HS-27A (cell line): ENCODE measurements at regions not wholly inside any gene's neighbourhood (a gene's known extent, or its start where the extent isn't known, plus 50 kb on each side); places are given as distances from the start of the nearest gene placed in this dataset.

Experiments used
- DNase-seq: peaks from one replicate; pipeline ENCODE4 v3.0.0-alpha.2; 2012; ENCODE audit warnings: low read depth, missing footprints

GRCh38 chr5:1706021-1706420 lies 93.6 kb downstream of the MRPL36 start:
- no peak for DNase-seq

- DNase-seq = no peak
Observed at GRCh38 chr5:1704676-1705075, 95.0 kb downstream of the MRPL36 start.

- no peak for DNase-seq
Observed at GRCh38 chr5:1704266-1704665, 95.4 kb downstream of the MRPL36 start.

- DNase-seq = no peak
Observed at GRCh38 chr5:1703352-1704050, 96.1 kb downstream of the MRPL36 start.

GRCh38 chr5:1702318-1702717 lies 97.3 kb downstream of the MRPL36 start:
- DNase-seq = no peak

GRCh38 chr5:1701884-1702283 lies 97.8 kb downstream of the MRPL36 start:
- DNase-seq = no peak

- DNase-seq = no peak
Observed at GRCh38 chr5:1701216-1701864, 98.3 kb downstream of the MRPL36 start.

GRCh38 chr5:1699394-1699793 lies 100.2 kb downstream of the MRPL36 start:
- DNase-seq = no peak

DNA sequence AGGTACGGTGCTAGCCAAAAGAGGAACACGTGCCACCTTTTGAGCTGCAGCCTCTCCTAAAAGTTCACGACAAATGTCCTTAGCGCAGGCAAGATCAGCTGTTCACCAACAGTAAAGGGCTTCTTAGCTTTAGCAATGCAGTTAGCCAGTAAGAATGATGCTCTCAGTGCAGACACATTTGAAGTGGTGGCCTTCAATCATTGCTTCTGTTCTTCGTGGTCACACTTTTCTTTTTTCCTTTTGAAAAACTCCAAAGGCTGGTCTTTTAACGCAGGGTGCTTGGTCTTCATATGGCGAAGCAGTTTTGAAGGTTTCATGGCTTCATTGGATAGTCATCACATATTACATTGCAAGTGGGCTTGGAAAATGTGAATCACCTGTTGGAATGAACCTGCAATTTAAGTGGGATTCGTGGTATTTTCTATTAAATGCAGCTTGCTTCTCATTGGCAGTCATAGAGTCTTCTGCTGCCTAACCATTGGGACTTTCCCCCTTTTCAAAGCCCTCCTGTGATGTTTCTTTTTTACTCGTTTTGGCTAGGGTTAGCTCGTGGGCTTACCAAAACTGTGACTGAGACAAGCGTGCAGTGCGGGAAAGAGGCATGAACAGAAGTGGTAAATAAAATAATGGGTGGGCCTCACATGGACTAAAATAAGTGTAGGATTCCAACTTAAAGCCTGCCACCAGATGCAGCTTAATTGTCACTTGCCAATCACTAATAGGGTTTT lies 100.9 kb downstream of the MRPL36 start:
- DNase-seq = no peak

DNA sequence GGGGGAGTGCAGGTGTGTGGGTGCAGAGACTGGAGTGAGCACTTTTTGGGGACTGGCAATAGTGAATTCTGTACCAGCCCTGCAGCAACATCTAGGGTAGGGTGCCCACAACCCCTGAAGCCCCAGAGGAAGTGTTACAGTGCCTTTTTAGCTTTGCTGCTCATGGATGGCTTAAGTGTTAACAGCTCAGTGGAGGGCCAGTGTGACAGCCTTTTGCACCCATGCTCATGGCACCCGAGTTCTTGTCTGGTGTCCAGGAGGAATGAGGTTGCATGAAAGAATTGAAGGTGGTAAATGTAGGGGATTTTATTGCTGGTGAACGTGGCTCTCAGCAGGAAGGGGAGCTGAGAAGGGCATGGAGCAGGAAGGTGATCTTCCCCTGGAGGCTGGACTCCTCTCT lies 107.3 kb downstream of the MRPL36 start:
- DNase-seq = no peak

- no peak for DNase-seq
Observed at GRCh38 chr5:1687301-1687970, 112.2 kb downstream of the MRPL36 start.

DNA sequence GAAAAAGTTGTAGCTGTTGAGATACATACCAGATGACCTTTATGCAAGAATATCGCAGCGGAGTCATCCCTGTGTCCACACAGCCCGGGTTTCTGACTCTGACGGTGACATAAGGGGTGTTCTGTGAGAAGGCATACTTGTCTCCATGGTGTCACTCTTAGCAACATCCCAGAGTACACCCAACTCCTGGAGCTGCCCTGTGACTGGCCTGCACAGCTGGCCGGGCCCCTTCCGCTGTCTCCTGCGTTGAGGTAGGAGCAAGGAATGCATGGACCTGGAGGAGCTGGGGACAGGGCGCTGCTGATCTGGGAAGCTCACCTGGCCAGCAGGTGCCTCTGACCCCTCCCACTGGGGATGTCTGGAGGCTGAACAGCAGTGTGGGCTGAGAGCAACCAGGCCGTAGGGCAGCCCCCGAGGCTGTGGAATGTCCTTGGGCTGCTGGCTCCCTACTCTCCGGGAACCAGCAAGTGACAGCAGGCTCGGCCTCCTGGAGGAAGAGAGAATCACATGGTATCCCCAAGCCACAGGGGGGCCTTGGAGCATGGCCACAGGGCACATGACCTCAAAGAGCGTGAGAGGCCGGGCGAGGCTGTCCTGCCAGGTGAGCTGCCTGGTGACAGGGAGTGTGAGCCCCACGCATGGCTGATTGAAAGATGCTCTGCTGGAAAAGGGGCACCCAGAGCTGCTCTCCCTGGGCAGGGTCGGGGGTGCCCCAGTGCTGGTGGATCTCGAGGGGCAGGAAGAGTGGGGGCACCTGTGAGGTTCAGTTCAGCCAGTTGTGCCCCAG lies 113.4 kb downstream of the MRPL36 start:
- DNase-seq = no peak

GRCh38 chr5:1685066-1685465 lies 114.6 kb downstream of the MRPL36 start:
- no peak for DNase-seq

GRCh38 chr5:1681955-1682354 lies 117.7 kb downstream of the MRPL36 start:
- DNase-seq = no peak

DNA sequence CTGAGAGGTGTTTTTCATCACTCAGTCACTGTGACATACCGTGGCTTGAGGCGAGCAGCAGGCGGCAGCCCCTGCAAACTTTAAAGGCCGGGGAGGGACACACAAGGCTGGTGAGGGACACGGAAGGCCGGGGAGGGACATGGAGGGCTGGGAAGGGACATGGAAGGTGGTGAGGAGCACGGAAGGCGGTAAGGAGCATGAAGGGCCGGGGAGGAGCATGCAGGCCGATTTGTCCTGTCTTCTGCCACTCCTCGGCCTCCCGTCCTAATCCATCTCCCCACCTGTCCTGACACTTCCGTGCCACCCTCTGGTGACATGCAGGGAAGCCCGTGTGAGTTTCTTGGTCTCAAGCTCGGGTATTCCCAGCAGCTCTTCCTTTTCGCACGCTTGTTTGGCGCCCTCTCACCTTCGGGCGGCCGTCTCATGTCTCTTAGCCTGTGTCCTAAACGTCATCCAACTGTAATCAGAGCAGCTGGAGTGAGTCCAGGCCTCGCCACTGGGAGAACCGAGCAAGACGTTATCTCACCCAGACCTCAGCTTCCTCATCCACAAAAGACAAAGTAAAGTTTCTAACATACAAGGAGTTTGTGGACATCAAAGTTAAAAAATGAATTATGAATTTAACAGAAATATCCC lies 126.5 kb downstream of the MRPL36 start:
- DNase-seq = no peak

DNA sequence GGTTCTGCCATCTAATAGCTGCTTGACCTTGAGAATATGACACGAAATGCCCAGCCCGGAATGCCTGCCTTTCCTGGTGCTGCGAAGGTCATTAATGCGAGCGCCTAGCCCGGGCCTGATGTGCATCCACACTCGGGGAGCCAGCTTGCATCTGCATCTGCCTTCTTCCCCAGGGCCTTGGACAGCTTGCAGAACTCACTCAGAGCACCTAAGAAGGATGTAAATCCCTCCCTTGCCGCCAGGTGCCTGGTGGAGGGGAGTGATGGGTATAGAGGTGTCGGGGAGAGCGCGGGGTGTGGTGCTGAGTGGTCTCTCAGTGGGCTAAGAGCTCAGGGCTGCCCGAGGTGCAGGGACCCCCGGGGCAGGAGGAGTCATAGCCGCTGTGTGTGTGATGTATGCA lies 127.2 kb downstream of the MRPL36 start:
- no peak for DNase-seq

- no peak for DNase-seq
Observed at GRCh38 chr5:1671351-1671750, 128.3 kb downstream of the MRPL36 start.

- no peak for DNase-seq
Observed at GRCh38 chr5:1670351-1670750, 129.3 kb downstream of the MRPL36 start.

GRCh38 chr5:1669276-1670155 lies 130.1 kb downstream of the MRPL36 start:
- DNase-seq = no peak

DNA sequence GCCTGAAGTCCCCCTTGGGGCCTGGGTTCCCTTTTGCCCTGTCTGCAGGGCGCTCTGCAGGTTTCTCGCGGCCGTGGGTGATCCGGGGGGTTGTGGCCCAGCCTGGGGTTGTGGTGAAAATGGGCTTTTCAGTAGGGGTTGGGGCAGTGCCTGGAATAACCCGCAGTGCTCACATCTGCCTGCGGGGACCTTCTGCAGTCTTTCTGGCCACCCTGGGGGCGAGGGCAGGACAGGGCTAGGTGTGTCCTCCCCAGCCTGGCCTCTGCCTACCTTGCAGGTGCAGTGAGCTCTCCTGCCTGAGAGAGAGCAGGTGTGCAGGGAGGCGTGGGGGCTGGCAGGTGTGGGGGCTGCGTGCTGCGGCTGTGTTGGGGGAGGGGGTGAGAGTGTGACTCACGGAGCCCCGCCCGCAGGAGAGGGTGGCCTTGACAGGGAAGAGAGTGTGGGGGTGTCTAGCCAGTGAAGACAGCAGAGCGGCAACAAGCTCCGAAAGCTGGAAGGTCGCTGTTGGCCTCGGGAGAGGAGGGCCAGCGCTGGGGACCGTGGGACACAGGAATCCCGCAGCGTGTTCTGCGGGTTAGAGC lies 131.4 kb downstream of the MRPL36 start:
- DNase-seq = no peak
